AG09319 (cell line): ENCODE measurements at regions not wholly inside any gene's neighbourhood (a gene's known extent, or its start where the extent isn't known, plus 50 kb on each side); places are given as distances from the start of the nearest gene placed in this dataset.
"Not testable (repeated sequence)": the region's sequence is repeated elsewhere in the genome, so short reads cannot be mapped to it uniquely, and the experiment has no call there.

Source experiments
- DNase-seq: peaks from one replicate; pipeline ENCODE4 v3.0.0-alpha.2; 2010; ENCODE audit warnings: low read depth; ENCODE audit errors: extremely low read depth
- TF ChIP-seq, protein P1 (sequence below): IDR thresholded peaks from 2 replicates; pipeline ENCODE4 v1.5.1; 2011; ENCODE audit warnings: low read depth, mild to moderate bottlenecking, inconsistent platforms, low read length, moderate library complexity

DNA sequence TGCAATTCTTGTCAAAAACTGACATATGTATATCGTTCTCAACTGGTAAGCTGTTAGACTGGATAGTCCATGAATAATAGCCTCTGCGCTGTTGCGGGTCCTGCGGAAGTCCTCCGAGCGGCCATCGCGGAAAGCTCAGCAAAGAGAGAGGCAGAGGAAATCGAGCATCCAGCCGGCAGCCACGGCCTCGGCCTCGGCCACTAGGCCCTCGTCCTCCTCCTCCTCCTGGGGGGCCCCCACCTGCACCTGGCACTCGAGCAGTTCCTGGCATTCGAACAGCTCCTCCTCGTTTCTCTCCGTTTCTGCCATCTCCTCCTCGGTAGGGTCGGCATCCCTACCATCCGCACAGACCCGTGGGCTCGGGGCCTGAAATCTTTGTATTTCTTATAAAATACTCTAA, 111.2 kb upstream of the CYLC1 start:
- not testable (repeated sequence) for DNase-seq

DNA sequence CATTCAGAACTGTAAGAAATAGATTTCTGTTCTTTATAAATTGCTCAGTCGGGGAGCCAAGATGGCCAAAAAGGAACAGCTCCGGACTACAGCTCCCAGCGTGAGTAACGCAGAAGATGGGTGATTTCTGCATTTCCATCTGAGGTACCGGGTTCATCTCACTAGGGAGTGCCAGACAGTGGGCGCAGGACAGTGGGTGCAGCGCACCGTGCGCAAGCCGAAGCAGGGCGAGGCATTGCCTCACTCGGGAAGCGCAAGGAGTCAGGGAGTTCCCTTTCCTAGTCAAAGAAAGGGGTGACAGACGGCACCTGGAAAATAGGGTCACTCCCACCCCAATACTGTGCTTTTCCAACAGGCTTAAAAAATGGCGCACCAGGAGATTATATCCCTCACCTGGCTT, 110.5 kb upstream of the CYLC1 start:
- DNase-seq = not testable (repeated sequence)

DNA sequence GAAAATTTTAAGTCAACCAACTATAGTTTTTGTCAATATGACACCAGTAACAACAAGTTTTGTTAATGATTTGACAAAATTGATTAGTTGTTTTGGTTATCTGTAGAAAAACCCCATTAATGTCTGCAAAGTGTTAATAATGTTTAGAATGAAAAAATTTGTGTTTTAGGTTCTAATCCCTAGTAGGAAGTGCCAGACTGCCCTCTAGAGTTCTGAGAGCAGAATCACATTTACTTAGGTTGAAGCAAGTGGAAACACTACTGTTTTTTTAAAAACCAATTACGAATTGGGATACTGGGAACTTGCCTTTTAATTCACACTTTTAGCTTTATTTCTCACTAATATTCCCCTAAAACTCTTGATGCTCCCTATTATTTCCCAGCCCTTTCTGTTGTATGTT, 101.1 kb upstream of the CYLC1 start:
- TF ChIP-seq, protein P1, sequence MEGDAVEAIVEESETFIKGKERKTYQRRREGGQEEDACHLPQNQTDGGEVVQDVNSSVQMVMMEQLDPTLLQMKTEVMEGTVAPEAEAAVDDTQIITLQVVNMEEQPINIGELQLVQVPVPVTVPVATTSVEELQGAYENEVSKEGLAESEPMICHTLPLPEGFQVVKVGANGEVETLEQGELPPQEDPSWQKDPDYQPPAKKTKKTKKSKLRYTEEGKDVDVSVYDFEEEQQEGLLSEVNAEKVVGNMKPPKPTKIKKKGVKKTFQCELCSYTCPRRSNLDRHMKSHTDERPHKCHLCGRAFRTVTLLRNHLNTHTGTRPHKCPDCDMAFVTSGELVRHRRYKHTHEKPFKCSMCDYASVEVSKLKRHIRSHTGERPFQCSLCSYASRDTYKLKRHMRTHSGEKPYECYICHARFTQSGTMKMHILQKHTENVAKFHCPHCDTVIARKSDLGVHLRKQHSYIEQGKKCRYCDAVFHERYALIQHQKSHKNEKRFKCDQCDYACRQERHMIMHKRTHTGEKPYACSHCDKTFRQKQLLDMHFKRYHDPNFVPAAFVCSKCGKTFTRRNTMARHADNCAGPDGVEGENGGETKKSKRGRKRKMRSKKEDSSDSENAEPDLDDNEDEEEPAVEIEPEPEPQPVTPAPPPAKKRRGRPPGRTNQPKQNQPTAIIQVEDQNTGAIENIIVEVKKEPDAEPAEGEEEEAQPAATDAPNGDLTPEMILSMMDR = peak; percentile 26
- DNase-seq = no peak

DNA sequence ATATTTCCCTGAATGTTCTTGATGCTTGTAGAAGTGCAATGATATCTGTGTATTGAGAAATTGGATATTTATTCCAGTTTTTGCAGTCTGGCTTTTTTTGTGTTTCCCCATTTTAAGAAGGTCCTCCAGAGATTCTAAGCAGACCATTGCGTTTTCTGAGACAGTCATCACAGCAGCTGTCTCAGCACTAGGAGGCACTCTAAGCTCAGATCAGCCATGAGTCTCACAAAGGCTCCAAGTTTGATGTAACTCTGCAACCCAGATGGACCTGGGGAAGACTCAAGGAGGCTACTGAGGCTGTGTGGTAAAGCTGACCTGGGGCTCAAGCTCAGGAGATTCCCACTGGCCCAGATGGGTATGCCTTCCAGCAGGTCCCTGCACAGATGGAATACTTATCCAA, 89.3 kb upstream of the CYLC1 start:
- TF ChIP-seq, protein P1 = no peak
- DNase-seq = no peak
